Suprapubic skin (tissue), 4 donors: ENCODE measurements at regions not wholly inside any gene's neighbourhood (a gene's known extent, or its start where the extent isn't known, plus 50 kb on each side); places are given as distances from the start of the nearest gene placed in this dataset.

Experiments used
- EP300 ChIP-seq: sonication (generic); formaldehyde crosslinking; IDR thresholded peaks from one replicate; pipeline ENCODE4 v1.6.1; 2017; ENCODE audit warnings: antibody characterized with exemption
- POLR2A ChIP-seq, 2 donors: fragments of 450-650 bp; IDR thresholded peaks; one replicate each; pipeline ENCODE4 v1.6.1; 2017; ENCODE audit warnings: antibody characterized with exemption in 2 of 2, mild to moderate bottlenecking in 2 of 2, moderate library complexity in 2 of 2
- POLR2AphosphoS5 ChIP-seq, 3 donors: sonication (generic); formaldehyde crosslinking; IDR thresholded peaks; one replicate each; pipeline ENCODE4 v1.6.1; 2017; ENCODE audit warnings: antibody characterized with exemption in 3 of 3
- TF ChIP-seq, protein P1 (sequence below), 2 donors: fragments of 200-600 bp in 1 of 2; fragments of 450-650 bp in 1 of 2; sonication (generic) in 1 of 2; IDR thresholded peaks; one replicate each; pipeline ENCODE4 v1.5.1; 2016 to 2019; ENCODE audit warnings: antibody characterized with exemption in 2 of 2, mild to moderate bottlenecking in 1 of 2, moderate library complexity in 1 of 2

DNA sequence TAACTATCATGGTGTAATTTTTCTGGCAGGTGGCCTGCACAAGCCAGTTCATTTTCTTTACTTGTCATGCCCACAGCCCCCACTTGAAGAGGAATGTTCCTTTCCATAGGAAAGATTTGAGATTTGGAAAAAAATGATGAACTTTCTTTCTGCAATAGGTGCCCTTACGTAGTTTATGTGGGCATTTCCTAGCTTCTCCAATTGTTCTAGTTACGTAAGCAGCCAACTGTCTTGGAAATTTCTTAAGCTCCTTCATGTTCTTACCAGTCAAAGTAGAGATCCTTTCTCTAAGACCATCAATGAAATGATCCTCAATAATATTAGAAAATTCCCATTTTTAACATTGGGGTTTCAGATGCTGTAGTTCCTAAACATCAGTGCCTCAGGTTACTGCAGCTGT, 109.5 kb upstream of the F3 start:
- TF ChIP-seq POLR2A (IDR thresholded peaks at IDR 0.05) (no peak), POLR2AphosphoS5 (IDR thresholded peaks at IDR 0.05) (no peak), EP300 (no peak)
- TF ChIP-seq, protein P1, sequence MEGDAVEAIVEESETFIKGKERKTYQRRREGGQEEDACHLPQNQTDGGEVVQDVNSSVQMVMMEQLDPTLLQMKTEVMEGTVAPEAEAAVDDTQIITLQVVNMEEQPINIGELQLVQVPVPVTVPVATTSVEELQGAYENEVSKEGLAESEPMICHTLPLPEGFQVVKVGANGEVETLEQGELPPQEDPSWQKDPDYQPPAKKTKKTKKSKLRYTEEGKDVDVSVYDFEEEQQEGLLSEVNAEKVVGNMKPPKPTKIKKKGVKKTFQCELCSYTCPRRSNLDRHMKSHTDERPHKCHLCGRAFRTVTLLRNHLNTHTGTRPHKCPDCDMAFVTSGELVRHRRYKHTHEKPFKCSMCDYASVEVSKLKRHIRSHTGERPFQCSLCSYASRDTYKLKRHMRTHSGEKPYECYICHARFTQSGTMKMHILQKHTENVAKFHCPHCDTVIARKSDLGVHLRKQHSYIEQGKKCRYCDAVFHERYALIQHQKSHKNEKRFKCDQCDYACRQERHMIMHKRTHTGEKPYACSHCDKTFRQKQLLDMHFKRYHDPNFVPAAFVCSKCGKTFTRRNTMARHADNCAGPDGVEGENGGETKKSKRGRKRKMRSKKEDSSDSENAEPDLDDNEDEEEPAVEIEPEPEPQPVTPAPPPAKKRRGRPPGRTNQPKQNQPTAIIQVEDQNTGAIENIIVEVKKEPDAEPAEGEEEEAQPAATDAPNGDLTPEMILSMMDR (IDR thresholded peaks at IDR 0.05): no peak
